Osteocyte (in vitro differentiated cells): ENCODE measurements at regions not wholly inside any gene's neighbourhood (a gene's known extent, or its start where the extent isn't known, plus 50 kb on each side); places are given as distances from the start of the nearest gene placed in this dataset.

Experiments
- DNase-seq: peaks from one replicate; pipeline ENCODE4 v3.0.0; 2021; ENCODE audit warnings: mixed read lengths; ENCODE audit not compliant: unreplicated experiment; ENCODE audit errors: extremely low spot score
- H3K27ac Mint-ChIP-seq: one replicate; pipeline ENCODE4 v1.8.0; 2021; ENCODE audit warnings: mild to moderate bottlenecking, mixed read lengths; ENCODE audit not compliant: unreplicated experiment
- H3K27me3 Mint-ChIP-seq: one replicate; pipeline ENCODE4 v1.8.0; 2021; ENCODE audit warnings: mixed read lengths; ENCODE audit not compliant: unreplicated experiment
- H3K36me3 Mint-ChIP-seq: one replicate; pipeline ENCODE4 v1.8.0; 2021; ENCODE audit warnings: mixed read lengths; ENCODE audit not compliant: unreplicated experiment
- H3K4me1 Mint-ChIP-seq: one replicate; pipeline ENCODE4 v1.8.0; 2021; ENCODE audit warnings: mixed read lengths; ENCODE audit not compliant: unreplicated experiment
- H3K4me3 Mint-ChIP-seq: one replicate; pipeline ENCODE4 v1.8.0; 2021; ENCODE audit warnings: mild to moderate bottlenecking, moderate library complexity, mixed read lengths; ENCODE audit not compliant: unreplicated experiment
- H3K9me3 Mint-ChIP-seq: one replicate; pipeline ENCODE4 v1.8.0; 2021; ENCODE audit warnings: mixed read lengths; ENCODE audit not compliant: unreplicated experiment
- CTCF ChIP-seq: fragments of 200-600 bp; sonication (generic); IDR thresholded peaks from 2 replicates; pipeline ENCODE4 v1.5.0; 2021; ENCODE audit warnings: antibody characterized with exemption, mild to moderate bottlenecking, moderate library complexity

GRCh38 chr13:108409730-108410129 is 140.2 kb downstream of the TNFSF13B start:
- TF ChIP-seq CTCF: no peak
- H3K27me3 Mint-ChIP-seq: peaks cover 31% of the 10 kb centered on the region
- H3K4me1 Mint-ChIP-seq: no peaks in the 10 kb centered on the region
- no peak overlapping the region for H3K4me3 Mint-ChIP-seq
- H3K36me3 Mint-ChIP-seq: no peaks in the 10 kb centered on the region
- H3K9me3 Mint-ChIP-seq: no peaks in the 10 kb centered on the region
- no peak overlapping the region for H3K27ac Mint-ChIP-seq
- DNase-seq: no peak

- no peaks in the 10 kb centered on the region for H3K4me1 Mint-ChIP-seq
- peaks cover 48% of the 10 kb centered on the region for H3K27me3 Mint-ChIP-seq
- DNase-seq: no peak
- H3K36me3 Mint-ChIP-seq: no peaks in the 10 kb centered on the region
- no peak overlapping the region for H3K27ac Mint-ChIP-seq
- H3K4me3 Mint-ChIP-seq: no peak overlapping the region
- H3K9me3 Mint-ChIP-seq: peaks cover 7% of the 10 kb centered on the region
- TF ChIP-seq CTCF: no peak
Measured at GRCh38 chr13:108419768-108420167, 150.2 kb downstream of the TNFSF13B start.

- Mint-ChIP-seq H3K9me3 (no peaks in the 10 kb centered on the region), H3K4me3 (no peak overlapping the region), H3K27me3 (peaks cover 7% of the 10 kb centered on the region), H3K4me1 (peaks cover 18% of the 10 kb centered on the region), H3K36me3 (no peaks in the 10 kb centered on the region), H3K27ac (no peak overlapping the region)
- no peak for TF ChIP-seq CTCF
- DNase-seq: no peak
Measured at GRCh38 chr13:108425056-108425455, 155.5 kb downstream of the TNFSF13B start.

GRCh38 chr13:108426893-108427292 is 157.4 kb downstream of the TNFSF13B start:
- Mint-ChIP-seq H3K27me3 (no peaks in the 10 kb centered on the region), H3K36me3 (no peaks in the 10 kb centered on the region), H3K9me3 (no peaks in the 10 kb centered on the region), H3K4me1 (peaks cover 18% of the 10 kb centered on the region), H3K27ac (no peak overlapping the region), H3K4me3 (no peak overlapping the region)
- no peak for DNase-seq
- TF ChIP-seq CTCF: peak; percentile 28

GRCh38 chr13:108427355-108427754 is 157.8 kb downstream of the TNFSF13B start:
- no peaks in the 10 kb centered on the region for H3K27me3 Mint-ChIP-seq
- DNase-seq: no peak
- H3K27ac Mint-ChIP-seq: no peak overlapping the region
- no peak for TF ChIP-seq CTCF
- H3K9me3 Mint-ChIP-seq: no peaks in the 10 kb centered on the region
- H3K4me3 Mint-ChIP-seq: no peak overlapping the region
- peaks cover 18% of the 10 kb centered on the region for H3K4me1 Mint-ChIP-seq
- H3K36me3 Mint-ChIP-seq: no peaks in the 10 kb centered on the region
